ENCODE measurements at regions not wholly inside any gene's neighbourhood (a gene's known extent, or its start where the extent isn't known, plus 50 kb on each side); places are given as distances from the start of the nearest gene placed in this dataset.

- DNase-seq (ENCODE audit: extremely low spot score): no peak
- POLR2A ChIA-PET: no interaction called here
- TF ChIP-seq L3MBTL2 (conservative IDR thresholded peaks at IDR 0.05) (no peak), HDGF (IDR thresholded peaks at IDR 0.05; ENCODE audit: borderline replicate concordance) (no peak), FOXA1 (IDR thresholded peaks at IDR 0.05) (no peak), TARDBP (IDR thresholded peaks at IDR 0.05) (no peak), SP1 (IDR thresholded peaks at IDR 0.05) (no peak), ELF4 (IDR thresholded peaks at IDR 0.05) (no peak), SUZ12 (IDR thresholded peaks at IDR 0.05) (no peak), NFRKB (IDR thresholded peaks at IDR 0.05) (no peak), CTBP1 (IDR thresholded peaks at IDR 0.05; ENCODE audit: borderline replicate concordance) (no peak), ZNF384 (IDR thresholded peaks at IDR 0.05) (no peak), BHLHE40 (IDR thresholded peaks at IDR 0.05; ENCODE audit: borderline replicate concordance) (no peak), LEF1 (IDR thresholded peaks at IDR 0.05; ENCODE audit: borderline replicate concordance) (no peak), FOXM1 (IDR thresholded peaks at IDR 0.05; ENCODE audit: borderline replicate concordance) (no peak)
- TF ChIP-seq, protein P1, sequence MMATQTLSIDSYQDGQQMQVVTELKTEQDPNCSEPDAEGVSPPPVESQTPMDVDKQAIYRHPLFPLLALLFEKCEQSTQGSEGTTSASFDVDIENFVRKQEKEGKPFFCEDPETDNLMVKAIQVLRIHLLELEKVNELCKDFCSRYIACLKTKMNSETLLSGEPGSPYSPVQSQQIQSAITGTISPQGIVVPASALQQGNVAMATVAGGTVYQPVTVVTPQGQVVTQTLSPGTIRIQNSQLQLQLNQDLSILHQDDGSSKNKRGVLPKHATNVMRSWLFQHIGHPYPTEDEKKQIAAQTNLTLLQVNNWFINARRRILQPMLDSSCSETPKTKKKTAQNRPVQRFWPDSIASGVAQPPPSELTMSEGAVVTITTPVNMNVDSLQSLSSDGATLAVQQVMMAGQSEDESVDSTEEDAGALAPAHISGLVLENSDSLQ (IDR thresholded peaks at IDR 0.05): no peak
- CTCF ChIA-PET: no interaction called here
These were observed 316.6 kb upstream of the KIAA1217 start for GRCh38 chr10:23892296-23892695.

DNA sequence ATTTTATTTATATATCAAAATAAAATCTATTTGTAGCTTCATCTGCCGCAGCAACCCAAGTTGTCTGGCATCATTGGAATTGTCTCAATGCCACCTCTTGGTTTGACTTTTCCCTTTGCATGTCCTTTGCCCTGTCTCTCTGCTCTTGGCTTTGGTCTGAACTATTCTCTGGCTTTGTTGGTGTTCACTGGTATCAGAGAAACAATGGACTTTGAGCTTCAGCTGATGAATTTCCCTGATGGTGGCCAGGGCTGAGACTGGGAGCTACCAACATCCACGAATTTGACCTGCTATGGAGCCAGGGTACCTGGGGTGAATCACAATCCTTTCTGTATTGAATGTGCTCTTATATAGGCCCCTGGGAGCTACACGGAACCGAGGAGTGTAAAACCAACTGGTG is 311.7 kb upstream of the KIAA1217 start:
- DNase-seq (ENCODE audit: extremely low spot score): no peak

DNA sequence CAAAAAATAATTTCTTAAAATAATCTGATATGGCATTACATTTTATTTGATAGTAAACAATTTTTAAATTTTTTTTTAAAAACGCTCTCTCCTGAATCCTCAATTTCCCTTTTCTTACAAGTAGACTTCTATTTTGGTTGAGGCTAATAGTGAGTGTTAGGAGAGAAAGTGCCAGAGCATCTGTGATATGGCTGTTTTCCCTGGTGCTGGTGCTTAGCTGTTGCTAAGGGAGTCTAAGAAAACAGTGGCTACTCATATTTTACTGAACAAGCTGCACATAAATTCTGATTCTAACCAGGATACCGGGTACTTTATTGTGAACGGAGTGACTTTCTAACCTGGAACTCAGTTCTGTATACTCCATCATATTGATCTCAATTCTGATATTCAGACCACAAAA is 311.1 kb upstream of the KIAA1217 start:
- CTCF ChIA-PET: no interaction called here
- TF ChIP-seq SP1 (IDR thresholded peaks at IDR 0.05) (no peak), ARNT (IDR thresholded peaks at IDR 0.05) (no peak), TARDBP (IDR thresholded peaks at IDR 0.05) (no peak), NFRKB (IDR thresholded peaks at IDR 0.05) (no peak), FOXA1 (IDR thresholded peaks at IDR 0.05) (no peak), SUZ12 (IDR thresholded peaks at IDR 0.05) (no peak), HDGF (IDR thresholded peaks at IDR 0.05; ENCODE audit: borderline replicate concordance) (no peak), CTBP1 (IDR thresholded peaks at IDR 0.05; ENCODE audit: borderline replicate concordance) (no peak), BHLHE40 (IDR thresholded peaks at IDR 0.05; ENCODE audit: borderline replicate concordance) (no peak), ZNF384 (IDR thresholded peaks at IDR 0.05) (no peak), ELF4 (IDR thresholded peaks at IDR 0.05) (no peak), L3MBTL2 (conservative IDR thresholded peaks at IDR 0.05) (no peak), FOXK2 (IDR thresholded peaks at IDR 0.05) (no peak), FOXM1 (IDR thresholded peaks at IDR 0.05; ENCODE audit: borderline replicate concordance) (no peak), LEF1 (IDR thresholded peaks at IDR 0.05; ENCODE audit: borderline replicate concordance) (no peak)
- TF ChIP-seq, protein P1 (IDR thresholded peaks at IDR 0.05): no peak
- no peak for DNase-seq (ENCODE audit: extremely low spot score)
- POLR2A ChIA-PET: no interaction called here

More for the DNA sequence above, 311.7 kb upstream of the KIAA1217 start:
- no peak for TF ChIP-seq FOXM1 (IDR thresholded peaks at IDR 0.05; ENCODE audit: borderline replicate concordance)
- ChIA-PET CTCF (no interaction called here), POLR2A (no interaction called here)

- no peak for TF ChIP-seq LEF1 (IDR thresholded peaks at IDR 0.05; ENCODE audit: borderline replicate concordance)
- no peak for TF ChIP-seq SUZ12 (IDR thresholded peaks at IDR 0.05)
- TF ChIP-seq FOXM1 (IDR thresholded peaks at IDR 0.05; ENCODE audit: borderline replicate concordance): no peak
- POLR2A ChIA-PET: no interaction called here
- CTCF ChIA-PET: no interaction called here
- DNase-seq (ENCODE audit: extremely low spot score): no peak
These were observed 309.8 kb upstream of the KIAA1217 start for GRCh38 chr10:23899166-23899565.

- no peak for DNase-seq (ENCODE audit: extremely low spot score)
- ChIA-PET POLR2A (no interaction called here), CTCF (no interaction called here)
- TF ChIP-seq LEF1 (IDR thresholded peaks at IDR 0.05; ENCODE audit: borderline replicate concordance) (no peak), SP1 (IDR thresholded peaks at IDR 0.05) (no peak), NFRKB (IDR thresholded peaks at IDR 0.05) (no peak), CTBP1 (IDR thresholded peaks at IDR 0.05; ENCODE audit: borderline replicate concordance) (no peak), L3MBTL2 (conservative IDR thresholded peaks at IDR 0.05) (no peak), ELF4 (IDR thresholded peaks at IDR 0.05) (no peak), FOXA1 (IDR thresholded peaks at IDR 0.05) (no peak), BHLHE40 (IDR thresholded peaks at IDR 0.05; ENCODE audit: borderline replicate concordance) (no peak), FOXM1 (IDR thresholded peaks at IDR 0.05; ENCODE audit: borderline replicate concordance) (no peak), HDGF (IDR thresholded peaks at IDR 0.05; ENCODE audit: borderline replicate concordance) (no peak), SUZ12 (IDR thresholded peaks at IDR 0.05) (no peak), FOXK2 (IDR thresholded peaks at IDR 0.05) (no peak), ZNF384 (IDR thresholded peaks at IDR 0.05) (no peak), TARDBP (IDR thresholded peaks at IDR 0.05) (no peak), ARNT (IDR thresholded peaks at IDR 0.05) (no peak)
- TF ChIP-seq, protein P1 (IDR thresholded peaks at IDR 0.05): no peak
These were observed 298.6 kb upstream of the KIAA1217 start for GRCh38 chr10:23910291-23910690.

DNA sequence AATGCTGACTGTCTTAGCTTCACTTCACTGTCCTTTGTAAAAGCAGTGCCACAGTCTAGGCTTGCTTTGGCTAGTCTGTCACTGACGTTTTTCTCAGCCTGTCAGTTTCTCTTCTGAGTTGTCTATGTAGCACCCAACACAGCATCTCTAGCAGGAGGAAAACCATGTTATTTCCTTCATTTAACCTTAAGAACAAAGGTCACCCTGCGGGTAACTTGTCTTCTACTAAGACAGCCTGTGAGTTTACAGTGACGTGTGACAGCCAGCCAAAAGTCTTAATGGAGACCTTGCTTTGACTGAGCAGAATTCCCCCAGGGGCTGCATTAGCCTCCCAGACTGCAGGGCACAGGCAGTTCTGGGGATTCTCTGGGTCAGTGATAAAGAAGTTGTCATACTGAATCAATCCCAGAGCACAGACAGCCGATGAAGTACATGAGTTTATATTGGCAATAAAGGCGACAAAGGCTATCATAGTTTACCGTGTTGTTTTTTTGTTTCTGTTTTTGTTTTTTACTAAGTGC is 296.0 kb upstream of the KIAA1217 start:
- ChIA-PET POLR2A (no interaction called here), CTCF (no interaction called here)
- TF ChIP-seq ELF4 (IDR thresholded peaks at IDR 0.05) (no peak), NFRKB (IDR thresholded peaks at IDR 0.05) (no peak), HDGF (IDR thresholded peaks at IDR 0.05; ENCODE audit: borderline replicate concordance) (no peak), SUZ12 (IDR thresholded peaks at IDR 0.05) (no peak), FOXA1 (IDR thresholded peaks at IDR 0.05) (no peak), BHLHE40 (IDR thresholded peaks at IDR 0.05; ENCODE audit: borderline replicate concordance) (no peak), LEF1 (IDR thresholded peaks at IDR 0.05; ENCODE audit: borderline replicate concordance) (no peak), L3MBTL2 (conservative IDR thresholded peaks at IDR 0.05) (no peak), FOXK2 (IDR thresholded peaks at IDR 0.05) (no peak), ZNF384 (IDR thresholded peaks at IDR 0.05) (no peak), TARDBP (IDR thresholded peaks at IDR 0.05) (no peak), SP1 (IDR thresholded peaks at IDR 0.05) (no peak), FOXM1 (IDR thresholded peaks at IDR 0.05; ENCODE audit: borderline replicate concordance) (no peak), ARNT (IDR thresholded peaks at IDR 0.05) (no peak)
- DNase-seq (ENCODE audit: extremely low spot score): no peak

All from HEK293T (cell line).